Right lobe of liver (tissue), 4 donors: ENCODE measurements at regions not wholly inside any gene's neighbourhood (a gene's known extent, or its start where the extent isn't known, plus 50 kb on each side); places are given as distances from the start of the nearest gene placed in this dataset.

Source experiments
- POLR2A ChIP-seq: fragments of 450-650 bp; IDR thresholded peaks from one replicate; pipeline ENCODE4 v1.6.1; 2017; ENCODE audit warnings: antibody characterized with exemption, mild to moderate bottlenecking
- TF ChIP-seq, protein P1 (sequence below), 4 donors: fragments of 200-600 bp in 3 of 4; fragments of 450-650 bp in 1 of 4; IDR thresholded peaks; one replicate each; pipeline versions ENCODE4 v1.5.1 to v1.8.0; 2016 to 2022; ENCODE audit warnings: antibody characterized with exemption in 4 of 4, mild to moderate bottlenecking in 2 of 4
- donor health status: DM: no; HTN: no; CAD: no.
- donor health status: DM: no; HTN: no; CAD: no.
- donor health status: DM: no; HTN: yes; CAD: no.

DNA sequence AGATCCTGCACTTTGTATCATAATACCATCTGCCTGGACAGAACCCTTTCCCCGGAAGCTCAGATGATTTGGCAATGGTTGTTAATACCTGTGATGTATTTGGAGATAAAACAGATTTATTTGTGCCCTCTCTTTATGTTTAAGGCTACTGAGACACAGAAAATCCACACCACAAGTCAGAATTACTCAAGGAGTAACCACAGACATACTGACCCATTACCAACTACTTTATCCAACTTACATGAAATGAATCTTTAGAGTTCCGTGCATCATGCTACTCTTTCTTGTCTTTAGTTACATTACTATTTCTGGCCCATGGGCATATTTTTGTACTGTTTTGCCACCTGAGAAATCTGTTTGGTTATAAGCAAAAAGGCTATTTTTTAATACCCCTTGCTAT is 384.0 kb downstream of the STK39 start:
- TF ChIP-seq, protein P1, sequence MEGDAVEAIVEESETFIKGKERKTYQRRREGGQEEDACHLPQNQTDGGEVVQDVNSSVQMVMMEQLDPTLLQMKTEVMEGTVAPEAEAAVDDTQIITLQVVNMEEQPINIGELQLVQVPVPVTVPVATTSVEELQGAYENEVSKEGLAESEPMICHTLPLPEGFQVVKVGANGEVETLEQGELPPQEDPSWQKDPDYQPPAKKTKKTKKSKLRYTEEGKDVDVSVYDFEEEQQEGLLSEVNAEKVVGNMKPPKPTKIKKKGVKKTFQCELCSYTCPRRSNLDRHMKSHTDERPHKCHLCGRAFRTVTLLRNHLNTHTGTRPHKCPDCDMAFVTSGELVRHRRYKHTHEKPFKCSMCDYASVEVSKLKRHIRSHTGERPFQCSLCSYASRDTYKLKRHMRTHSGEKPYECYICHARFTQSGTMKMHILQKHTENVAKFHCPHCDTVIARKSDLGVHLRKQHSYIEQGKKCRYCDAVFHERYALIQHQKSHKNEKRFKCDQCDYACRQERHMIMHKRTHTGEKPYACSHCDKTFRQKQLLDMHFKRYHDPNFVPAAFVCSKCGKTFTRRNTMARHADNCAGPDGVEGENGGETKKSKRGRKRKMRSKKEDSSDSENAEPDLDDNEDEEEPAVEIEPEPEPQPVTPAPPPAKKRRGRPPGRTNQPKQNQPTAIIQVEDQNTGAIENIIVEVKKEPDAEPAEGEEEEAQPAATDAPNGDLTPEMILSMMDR (IDR thresholded peaks at IDR 0.05): no peak
- no peak for TF ChIP-seq POLR2A
